Neural progenitor cell (in vitro differentiated cells): ENCODE measurements at regions not wholly inside any gene's neighbourhood (a gene's known extent, or its start where the extent isn't known, plus 50 kb on each side); places are given as distances from the start of the nearest gene placed in this dataset.

ENCODE experiments used
- CTCF ChIP-seq: fragments of 200-600 bp; sonication (generic); IDR thresholded peaks from 2 replicates; pipeline ENCODE4 v1.5.1; 2017; ENCODE audit warnings: antibody characterized with exemption, mild to moderate bottlenecking
- EZH2phosphoT487 ChIP-seq: fragments of 200-600 bp; sonication (generic); IDR thresholded peaks from 2 replicates; pipeline ENCODE4 v1.6.1; 2017; ENCODE audit warnings: antibody characterized with exemption

- TF ChIP-seq CTCF (no peak), EZH2phosphoT487 (no peak)
Observed at GRCh38 chr22:48627203-48627602, 1200.5 kb downstream of the BRD1 start.
